ENCODE measurements at regions not wholly inside any gene's neighbourhood (a gene's known extent, or its start where the extent isn't known, plus 50 kb on each side); places are given as distances from the start of the nearest gene placed in this dataset.
"Not testable (repeated sequence)": the region's sequence is repeated elsewhere in the genome, so short reads cannot be mapped to it uniquely, and the experiment has no call there.

GRCh38 chr15:21107399-21108381, 241.6 kb upstream of the POTEB2 start:
- TF ChIP-seq CTCF, POLR2A, POLR2AphosphoS5 (IDR thresholded peaks at IDR 0.05): not testable (repeated sequence)
